Thyroid gland (tissue), 4 donors: ENCODE measurements at regions not wholly inside any gene's neighbourhood (a gene's known extent, or its start where the extent isn't known, plus 50 kb on each side); places are given as distances from the start of the nearest gene placed in this dataset.

Experiments
- DNase-seq, 2 donors: peaks; one replicate each; pipeline ENCODE4 v3.0.0-alpha.2; 2019
- H3K27ac ChIP-seq, 3 donors: fragments of 200-600 bp; sonication (generic); 1 replicate in 2 of 3; 2 replicates in 1 of 3; pipeline ENCODE4 v1.5.1; 2016 to 2019; ENCODE audit warnings: mild to moderate bottlenecking in 1 of 3, moderate library complexity in 1 of 3
- H3K27me3 ChIP-seq: fragments of 200-600 bp; sonication (generic); one replicate; pipeline ENCODE4 v1.5.1; 2019
- H3K36me3 ChIP-seq, 2 donors: fragments of 200-600 bp; sonication (generic); one replicate each; pipeline ENCODE4 v1.5.1; 2016 to 2019
- H3K4me1 ChIP-seq, 2 donors: fragments of 200-600 bp; sonication (generic); one replicate each; pipeline ENCODE4 v1.5.1; 2017 to 2019
- H3K4me3 ChIP-seq, 3 donors: fragments of 200-600 bp; sonication (generic); replicated peaks in 1 of 3; 1 replicate in 2 of 3; 2 replicates in 1 of 3; pipeline ENCODE4 v1.5.1; 2016; ENCODE audit warnings: mild to moderate bottlenecking in 1 of 3
- H3K9me3 ChIP-seq: fragments of 200-600 bp; sonication (generic); one replicate; pipeline ENCODE4 v1.5.1; 2017
- POLR2A ChIP-seq, 2 donors: fragments of 450-650 bp; IDR thresholded peaks; one replicate each; pipeline ENCODE4 v1.6.1; 2017; ENCODE audit warnings: antibody characterized with exemption in 2 of 2, mild to moderate bottlenecking in 2 of 2, moderate library complexity in 1 of 2
- WGBS, 2 donors: methylation state at CpG; one replicate each; pipeline ENCODE4 v1.1.5; 2017; 5-methylcytosine and 5-hydroxymethylcytosine counted together
- intact Hi-C: fragments of 100-400 bp; cut with DNase I; formaldehyde crosslinking; loops from one replicate; pipeline ENCODE4 v1.15.1; 2023
- TF ChIP-seq, protein P1 (sequence below), 6 experiments: fragments of 200-600 bp in 3 of 6; fragments of 450-650 bp in 3 of 6; sonication (generic) in 3 of 6; IDR thresholded peaks; one replicate each; pipeline ENCODE4 v1.5.1; 2016 to 2019; ENCODE audit warnings: antibody characterized with exemption in 6 of 6, mild to moderate bottlenecking in 2 of 6, inconsistent platforms in 1 of 6, moderate library complexity in 1 of 6

DNA sequence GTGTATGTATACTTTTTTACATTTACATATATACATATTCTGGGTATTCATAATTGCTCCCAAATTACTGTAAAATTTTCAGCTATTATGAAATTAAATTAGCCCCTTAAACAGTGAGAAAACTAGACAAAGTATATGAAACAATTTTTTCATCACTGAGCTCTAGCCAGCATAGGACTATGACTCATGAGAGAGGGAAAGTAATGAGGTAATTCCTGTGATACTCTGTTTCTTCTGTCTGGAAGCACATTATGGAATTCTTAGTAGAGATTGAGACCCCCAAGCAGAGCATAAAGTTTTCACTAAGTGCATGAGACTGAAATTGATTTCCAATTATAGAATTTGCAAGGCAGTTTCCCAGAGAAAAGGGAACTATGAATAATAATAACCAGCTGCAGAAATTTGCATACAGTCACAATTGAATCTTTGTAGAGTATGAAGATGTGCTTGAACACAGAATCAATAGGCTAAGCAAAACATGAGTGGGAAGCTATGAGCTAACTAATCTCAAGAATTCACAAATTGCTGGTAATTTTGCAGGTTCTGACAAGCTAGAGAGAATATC is 779.3 kb downstream of the ARAP2 start:
- TF ChIP-seq, protein P1, sequence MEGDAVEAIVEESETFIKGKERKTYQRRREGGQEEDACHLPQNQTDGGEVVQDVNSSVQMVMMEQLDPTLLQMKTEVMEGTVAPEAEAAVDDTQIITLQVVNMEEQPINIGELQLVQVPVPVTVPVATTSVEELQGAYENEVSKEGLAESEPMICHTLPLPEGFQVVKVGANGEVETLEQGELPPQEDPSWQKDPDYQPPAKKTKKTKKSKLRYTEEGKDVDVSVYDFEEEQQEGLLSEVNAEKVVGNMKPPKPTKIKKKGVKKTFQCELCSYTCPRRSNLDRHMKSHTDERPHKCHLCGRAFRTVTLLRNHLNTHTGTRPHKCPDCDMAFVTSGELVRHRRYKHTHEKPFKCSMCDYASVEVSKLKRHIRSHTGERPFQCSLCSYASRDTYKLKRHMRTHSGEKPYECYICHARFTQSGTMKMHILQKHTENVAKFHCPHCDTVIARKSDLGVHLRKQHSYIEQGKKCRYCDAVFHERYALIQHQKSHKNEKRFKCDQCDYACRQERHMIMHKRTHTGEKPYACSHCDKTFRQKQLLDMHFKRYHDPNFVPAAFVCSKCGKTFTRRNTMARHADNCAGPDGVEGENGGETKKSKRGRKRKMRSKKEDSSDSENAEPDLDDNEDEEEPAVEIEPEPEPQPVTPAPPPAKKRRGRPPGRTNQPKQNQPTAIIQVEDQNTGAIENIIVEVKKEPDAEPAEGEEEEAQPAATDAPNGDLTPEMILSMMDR (IDR thresholded peaks at IDR 0.05): no peak
- TF ChIP-seq POLR2A (IDR thresholded peaks at IDR 0.05): no peak
- Histone ChIP-seq H3K9me3 (no peaks in the 10 kb centered on the region), H3K27me3 (no peaks in the 10 kb centered on the region), H3K4me3 (no peak overlapping the region), H3K4me1 (no peaks in the 10 kb centered on the region), H3K27ac (no peak overlapping the region), H3K36me3 (no peaks in the 10 kb centered on the region)
- no peak for DNase-seq
- intact Hi-C loops: no loop called here

DNA sequence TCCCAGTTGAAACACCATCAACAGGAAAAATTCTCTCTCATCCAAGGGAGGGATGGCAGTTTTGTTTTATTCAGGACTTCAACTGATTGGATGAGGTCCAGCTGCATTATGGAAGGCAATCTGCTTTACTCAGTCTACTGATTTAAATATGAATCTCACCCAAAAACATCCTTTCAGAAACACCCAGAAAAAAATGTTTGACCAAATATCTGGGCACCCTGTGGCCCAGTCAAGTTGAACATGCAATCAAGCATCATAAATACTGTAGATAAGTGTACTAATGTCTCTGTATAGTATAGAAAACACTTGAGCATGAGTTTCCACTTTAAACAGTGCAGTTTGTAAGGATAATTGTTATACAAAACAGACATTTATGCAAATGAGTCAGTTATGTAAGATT is 753.2 kb downstream of the ARAP2 start:
- no peak for DNase-seq
- no peaks in the 10 kb centered on the region for H3K9me3 ChIP-seq
- TF ChIP-seq POLR2A (IDR thresholded peaks at IDR 0.05): no peak
- TF ChIP-seq, protein P1 (IDR thresholded peaks at IDR 0.05): no peak
- H3K36me3 ChIP-seq: no peaks in the 10 kb centered on the region
- no peaks in the 10 kb centered on the region for H3K27me3 ChIP-seq
- H3K27ac ChIP-seq: no peak overlapping the region
- no peaks in the 10 kb centered on the region for H3K4me1 ChIP-seq
- intact Hi-C loops: no loop called here
- no peak overlapping the region for H3K4me3 ChIP-seq

DNA sequence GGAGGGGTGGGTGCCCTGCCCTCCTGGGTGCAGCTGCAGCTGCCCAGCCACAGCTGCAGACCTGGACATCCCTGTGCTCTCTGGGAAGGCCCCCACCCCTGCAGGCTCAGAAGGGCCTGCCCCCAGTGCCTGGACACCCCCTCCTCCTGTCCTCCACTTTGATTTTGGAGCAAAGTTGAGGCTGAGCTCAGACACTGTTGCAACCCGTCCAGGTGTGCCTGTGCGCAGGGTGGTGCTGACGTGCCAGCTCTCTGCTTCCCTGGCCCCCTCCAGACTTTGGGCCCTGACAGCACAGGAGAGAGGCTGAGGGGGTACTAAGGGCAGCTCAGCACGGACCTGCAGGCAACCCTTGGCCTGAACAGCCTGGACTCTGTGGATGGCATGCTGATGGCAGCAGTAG is 750.3 kb downstream of the ARAP2 start:
- no peak for DNase-seq

DNA sequence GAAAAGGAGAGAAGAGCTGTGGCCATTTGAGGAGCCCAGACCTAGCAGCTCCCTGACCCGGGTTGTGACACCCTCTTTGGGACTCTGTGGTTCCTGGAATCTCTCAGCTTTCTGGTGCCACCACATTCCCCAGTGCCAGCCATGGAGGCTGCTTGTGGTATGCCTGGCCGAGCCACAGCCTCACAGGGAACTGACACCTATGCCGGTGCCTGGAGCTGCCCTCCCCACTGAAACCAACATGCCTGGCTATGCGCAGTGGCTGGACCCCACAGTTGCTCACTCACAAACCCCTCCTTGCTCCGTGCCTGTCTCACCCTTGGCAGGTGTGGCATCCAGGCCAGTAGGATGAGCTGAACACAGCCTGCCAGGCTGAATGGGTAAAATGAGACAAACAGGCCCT is 749.4 kb downstream of the ARAP2 start:
- intact Hi-C loops: no loop called here
- Histone ChIP-seq H3K4me3 (no peak overlapping the region), H3K36me3 (no peaks in the 10 kb centered on the region), H3K27me3 (no peaks in the 10 kb centered on the region), H3K9me3 (no peaks in the 10 kb centered on the region), H3K27ac (no peak overlapping the region), H3K4me1 (no peaks in the 10 kb centered on the region)
- DNase-seq: no peak
- no peak for TF ChIP-seq POLR2A (IDR thresholded peaks at IDR 0.05)
- TF ChIP-seq, protein P1 (IDR thresholded peaks at IDR 0.05): no peak
- WGBS, 2 donors: 90 to 98% methylated on average over 4 of the region's 5 CpGs

More for the DNA sequence above, 750.3 kb downstream of the ARAP2 start:
- Histone ChIP-seq H3K27ac (no peak overlapping the region), H3K4me3 (no peak overlapping the region), H3K36me3 (no peaks in the 10 kb centered on the region), H3K9me3 (no peaks in the 10 kb centered on the region), H3K27me3 (no peaks in the 10 kb centered on the region), H3K4me1 (no peaks in the 10 kb centered on the region)
- 77 to 80% methylated on average over 2 to 3 of the region's 4 CpGs for WGBS, 2 donors
- intact Hi-C loops: no loop called here
- TF ChIP-seq, protein P1 (IDR thresholded peaks at IDR 0.05): no peak
- TF ChIP-seq POLR2A (IDR thresholded peaks at IDR 0.05): no peak

DNA sequence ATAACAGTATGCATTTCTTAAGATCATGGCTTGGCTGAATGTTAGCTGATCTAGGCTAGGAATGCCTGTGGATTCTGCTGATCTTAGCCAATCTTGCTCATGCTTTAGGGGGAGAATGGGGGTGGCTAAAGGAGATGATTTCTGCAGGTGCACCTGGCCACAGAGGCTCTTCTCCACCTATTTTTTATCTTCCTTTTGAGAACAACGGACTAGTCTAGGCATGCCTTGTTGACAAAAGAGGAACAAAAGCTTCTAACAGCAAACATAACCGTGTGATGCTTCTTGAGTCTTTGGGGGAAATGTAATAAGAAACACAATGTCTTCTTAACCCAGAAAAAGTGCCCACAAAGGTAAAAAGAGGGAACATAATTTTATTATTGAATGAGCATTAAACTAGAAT is 743.5 kb downstream of the ARAP2 start:
- Histone ChIP-seq H3K9me3 (no peaks in the 10 kb centered on the region), H3K4me3 (no peak overlapping the region), H3K27me3 (no peaks in the 10 kb centered on the region), H3K27ac (no peak overlapping the region), H3K36me3 (no peaks in the 10 kb centered on the region), H3K4me1 (no peaks in the 10 kb centered on the region)
- no peak for DNase-seq
- TF ChIP-seq POLR2A (IDR thresholded peaks at IDR 0.05): no peak
- TF ChIP-seq, protein P1 (IDR thresholded peaks at IDR 0.05): no peak
- intact Hi-C loops: no loop called here
- 68 to 75% methylated on average over 2 of the region's 2 CpGs for WGBS, 2 donors
